Mesenchymal stem cell (in vitro differentiated cells and primary cell): ENCODE measurements at regions not wholly inside any gene's neighbourhood (a gene's known extent, or its start where the extent isn't known, plus 50 kb on each side); places are given as distances from the start of the nearest gene placed in this dataset.

Experiments used
- DNase-seq: peaks from one replicate; pipeline ENCODE4 v3.0.0-alpha.2; 2013
- H2AFZ ChIP-seq: one replicate; pipeline ENCODE4 v1.6.1; 2013; ENCODE audit warnings: low read depth, mild to moderate bottlenecking, control low read depth, inconsistent platforms, low read length, moderate library complexity
- H2AK5ac ChIP-seq: 2 replicates; pipeline ENCODE4 v1.6.1; 2013; ENCODE audit warnings: low read length, moderate library complexity, mild to moderate bottlenecking, inconsistent platforms; ENCODE audit not compliant: severe bottlenecking
- H2BK120ac ChIP-seq: one replicate; pipeline ENCODE4 v1.6.1; 2013; ENCODE audit warnings: low read depth, mild to moderate bottlenecking, inconsistent platforms, low read length, moderate library complexity
- H2BK12ac ChIP-seq, 2 experiments: one replicate each; pipeline ENCODE4 v1.6.1; 2013; ENCODE audit warnings: inconsistent platforms in 2 of 2, low read length in 2 of 2, mild to moderate bottlenecking in 2 of 2, moderate library complexity in 2 of 2, control low read depth in 1 of 2
- H2BK15ac ChIP-seq: one replicate; pipeline ENCODE4 v1.6.1; 2013; ENCODE audit warnings: mild to moderate bottlenecking, low read depth, inconsistent platforms; ENCODE audit not compliant: poor library complexity, severe bottlenecking
- H2BK5ac ChIP-seq: 2 replicates; pipeline ENCODE4 v1.6.1; 2013; ENCODE audit warnings: low read depth, mild to moderate bottlenecking, low read length, control low read depth, inconsistent platforms; ENCODE audit not compliant: poor library complexity, severe bottlenecking
- H3K14ac ChIP-seq, 2 experiments: one replicate each; pipeline ENCODE4 v1.6.1; 2013; ENCODE audit warnings: inconsistent platforms in 2 of 2, low read length in 2 of 2, control low read depth in 1 of 2, mild to moderate bottlenecking in 1 of 2, moderate library complexity in 1 of 2
- H3K18ac ChIP-seq, 2 experiments: one replicate each; pipeline ENCODE4 v1.6.1; 2013; ENCODE audit warnings: inconsistent platforms in 2 of 2, low read length in 2 of 2, control low read depth in 1 of 2, low read depth in 1 of 2, mild to moderate bottlenecking in 1 of 2
- H3K23ac ChIP-seq, 2 experiments: one replicate each; pipeline ENCODE4 v1.6.1; 2013; ENCODE audit warnings: inconsistent platforms in 2 of 2, low read length in 2 of 2, mild to moderate bottlenecking in 2 of 2, moderate library complexity in 2 of 2, control low read depth in 1 of 2
- H3K27ac ChIP-seq: 2 replicates; pipeline ENCODE4 v1.5.1; 2013; ENCODE audit warnings: mild to moderate bottlenecking, moderate library complexity, low read length, control low read depth, inconsistent platforms; ENCODE audit not compliant: poor library complexity, severe bottlenecking
- H3K27me3 ChIP-seq, 2 experiments: 2 replicates each; pipeline versions ENCODE4 v1.6.1 to v1.7.0; 2013; ENCODE audit warnings: low read length in 2 of 2, mild to moderate bottlenecking in 2 of 2, moderate library complexity in 2 of 2, control low read depth in 1 of 2, inconsistent platforms in 1 of 2; ENCODE audit not compliant: control insufficient read depth in 1 of 2, insufficient read depth in 1 of 2
- H3K36me3 ChIP-seq, 2 experiments: 2 replicates each; pipeline versions ENCODE4 v1.6.1 to v1.7.0; 2013; ENCODE audit warnings: low read length in 2 of 2, control low read depth in 1 of 2, inconsistent platforms in 1 of 2, low read depth in 1 of 2, mild to moderate bottlenecking in 1 of 2; ENCODE audit not compliant: insufficient read depth in 2 of 2, control insufficient read depth in 1 of 2
- H3K4ac ChIP-seq, 2 experiments: one replicate each; pipeline ENCODE4 v1.6.1; 2013; ENCODE audit warnings: inconsistent platforms in 2 of 2, low read length in 2 of 2, mild to moderate bottlenecking in 2 of 2, moderate library complexity in 2 of 2, control low read depth in 1 of 2, low read depth in 1 of 2
- H3K4me1 ChIP-seq: 2 replicates; pipeline ENCODE4 v1.6.1; 2013; ENCODE audit warnings: low read depth, low read length, control low read depth; ENCODE audit not compliant: control insufficient read depth, insufficient read depth
- H3K4me2 ChIP-seq: 2 replicates; pipeline ENCODE4 v1.6.1; 2013; ENCODE audit warnings: low read length, mild to moderate bottlenecking, inconsistent platforms; ENCODE audit not compliant: poor library complexity, severe bottlenecking
- H3K4me3 ChIP-seq, 2 experiments: 2 replicates each; pipeline versions ENCODE4 v1.5.1 to v1.7.0; 2013; ENCODE audit warnings: low read length in 2 of 2, mild to moderate bottlenecking in 2 of 2, control low read depth in 1 of 2, low read depth in 1 of 2; ENCODE audit not compliant: insufficient read depth in 1 of 2
- H3K79me1 ChIP-seq: replicated peaks from 2 replicates; pipeline ENCODE4 v1.6.1; 2013; ENCODE audit warnings: mild to moderate bottlenecking, control low read depth, low read length, inconsistent platforms; ENCODE audit not compliant: poor library complexity, severe bottlenecking
- H3K9ac ChIP-seq: 2 replicates; pipeline ENCODE4 v1.7.0; 2013; ENCODE audit warnings: mild to moderate bottlenecking, low read length, moderate library complexity
- H3K9me3 ChIP-seq: 2 replicates; pipeline ENCODE4 v1.7.0; 2013; ENCODE audit warnings: mild to moderate bottlenecking, low read length; ENCODE audit not compliant: control insufficient read depth
- H4K8ac ChIP-seq: one replicate; pipeline ENCODE4 v1.6.1; 2013; ENCODE audit warnings: inconsistent platforms, mild to moderate bottlenecking, low read length, moderate library complexity
- H4K91ac ChIP-seq: one replicate; pipeline ENCODE4 v1.6.1; 2013; ENCODE audit warnings: mild to moderate bottlenecking, low read length, inconsistent platforms
- WGBS: methylation state at CpG from one replicate; pipeline ENCODE4 v1.1.7; 2013; ENCODE audit warnings: mixed read lengths; 5-methylcytosine and 5-hydroxymethylcytosine counted together

GRCh38 chr20:12207875-12208274 is 290.2 kb downstream of the BTBD3 start:
- H3K4me1 ChIP-seq, result no peaks in the 10 kb centered on the region
- no peaks in the 10 kb centered on the region for H3K36me3 ChIP-seq
- no peak overlapping the region for H2BK5ac ChIP-seq
- H3K14ac ChIP-seq, result no peak overlapping the region
- H3K4me3 ChIP-seq, result no peak overlapping the region
- no peak overlapping the region for H2AFZ ChIP-seq
- no peak overlapping the region for H4K8ac ChIP-seq
- no peak overlapping the region for H2BK12ac ChIP-seq
- H2BK120ac ChIP-seq, result no peak overlapping the region
- no peak overlapping the region for H2BK15ac ChIP-seq
- H3K9me3 ChIP-seq, result no peaks in the 10 kb centered on the region
- no peak overlapping the region for H3K4me2 ChIP-seq
- no peaks in the 10 kb centered on the region for H3K79me1 ChIP-seq
- WGBS, result 4% methylated on average over 1 of the region's 1 CpG
- no peak overlapping the region for H3K27ac ChIP-seq
- no peaks in the 10 kb centered on the region for H3K27me3 ChIP-seq
- no peak overlapping the region for H2AK5ac ChIP-seq
- no peak overlapping the region for H3K9ac ChIP-seq
- DNase-seq, result peak; percentile 41
- no peak overlapping the region for H4K91ac ChIP-seq
- no peak overlapping the region for H3K18ac ChIP-seq
- no peak overlapping the region for H3K23ac ChIP-seq
- H3K4ac ChIP-seq, result no peak overlapping the region

- Histone ChIP-seq H3K4ac (no peak overlapping the region), H2AK5ac (no peak overlapping the region), H3K27me3 (no peaks in the 10 kb centered on the region), H4K91ac (no peak overlapping the region), H2BK120ac (no peak overlapping the region), H4K8ac (no peak overlapping the region), H3K4me2 (no peak overlapping the region), H2BK5ac (no peak overlapping the region), H3K79me1 (no peaks in the 10 kb centered on the region), H3K23ac (no peak overlapping the region), H2AFZ (no peak overlapping the region), H2BK12ac (no peak overlapping the region), H3K14ac (no peak overlapping the region), H2BK15ac (no peak overlapping the region), H3K4me3 (no peak overlapping the region), H3K9me3 (no peaks in the 10 kb centered on the region), H3K4me1 (no peaks in the 10 kb centered on the region), H3K9ac (no peak overlapping the region), H3K27ac (no peak overlapping the region), H3K36me3 (no peaks in the 10 kb centered on the region), H3K18ac (no peak overlapping the region)
- 59% methylated on average over 3 of the region's 3 CpGs for WGBS
- DNase-seq, result no peak
These were observed 292.9 kb downstream of the BTBD3 start for GRCh38 chr20:12210591-12210990.

GRCh38 chr20:12211361-12211760 is 293.7 kb downstream of the BTBD3 start:
- H2BK120ac ChIP-seq, result no peak overlapping the region
- DNase-seq, result no peak
- H2BK12ac ChIP-seq, result no peak overlapping the region
- H3K14ac ChIP-seq, result no peak overlapping the region
- H3K79me1 ChIP-seq, result no peaks in the 10 kb centered on the region
- H3K27ac ChIP-seq, result no peak overlapping the region
- no peaks in the 10 kb centered on the region for H3K36me3 ChIP-seq
- H3K27me3 ChIP-seq, result no peaks in the 10 kb centered on the region
- no peaks in the 10 kb centered on the region for H3K4me1 ChIP-seq
- H3K18ac ChIP-seq, result no peak overlapping the region
- H3K23ac ChIP-seq, result no peak overlapping the region
- no peak overlapping the region for H2AK5ac ChIP-seq
- peaks cover 8% of the 10 kb centered on the region for H3K9me3 ChIP-seq
- H4K8ac ChIP-seq, result no peak overlapping the region
- H4K91ac ChIP-seq, result no peak overlapping the region
- no peak overlapping the region for H3K9ac ChIP-seq
- no peak overlapping the region for H3K4me3 ChIP-seq
- H2BK15ac ChIP-seq, result no peak overlapping the region
- 79% methylated on average over 4 of the region's 4 CpGs for WGBS
- H3K4ac ChIP-seq, result no peak overlapping the region
- H2BK5ac ChIP-seq, result no peak overlapping the region
- H2AFZ ChIP-seq, result no peak overlapping the region
- H3K4me2 ChIP-seq, result no peak overlapping the region

GRCh38 chr20:12217382-12217781 is 299.7 kb downstream of the BTBD3 start:
- H2AK5ac ChIP-seq, result no peak overlapping the region
- DNase-seq, result no peak
- no peak overlapping the region for H3K14ac ChIP-seq
- no peak overlapping the region for H3K23ac ChIP-seq
- no peak overlapping the region for H2AFZ ChIP-seq
- H4K8ac ChIP-seq, result no peak overlapping the region
- no peaks in the 10 kb centered on the region for H3K79me1 ChIP-seq
- H3K27me3 ChIP-seq, result no peaks in the 10 kb centered on the region
- no peak overlapping the region for H3K18ac ChIP-seq
- H4K91ac ChIP-seq, result no peak overlapping the region
- H2BK15ac ChIP-seq, result no peak overlapping the region
- no peak overlapping the region for H3K4me2 ChIP-seq
- no peak overlapping the region for H3K9ac ChIP-seq
- no peaks in the 10 kb centered on the region for H3K4me1 ChIP-seq
- H3K27ac ChIP-seq, result no peak overlapping the region
- H3K9me3 ChIP-seq, result peaks cover 10% of the 10 kb centered on the region
- H3K4me3 ChIP-seq, result no peak overlapping the region
- no peak overlapping the region for H2BK12ac ChIP-seq
- no peak overlapping the region for H3K4ac ChIP-seq
- H2BK5ac ChIP-seq, result no peak overlapping the region
- H3K36me3 ChIP-seq, result no peaks in the 10 kb centered on the region
- H2BK120ac ChIP-seq, result no peak overlapping the region
